ENCODE measurements at regions not wholly inside any gene's neighbourhood (a gene's known extent, or its start where the extent isn't known, plus 50 kb on each side); places are given as distances from the start of the nearest gene placed in this dataset.

GRCh38 chr5:91906027-91906426 is 522.9 kb upstream of the ARRDC3 start:
- TF ChIP-seq GATA3 (IDR thresholded peaks at IDR 0.05; ENCODE audit: low read depth, low read length) = no peak
- TF ChIP-seq GATA2 (IDR thresholded peaks at IDR 0.05; ENCODE audit: low read depth, low read length) = no peak
